NCI-H1694 treated with DMSO at 0.1 percent for 48 hours (cell line): ENCODE measurements at regions not wholly inside any gene's neighbourhood (a gene's known extent, or its start where the extent isn't known, plus 50 kb on each side); places are given as distances from the start of the nearest gene placed in this dataset.

Experiments
- DNase-seq: peaks from one replicate; lab custom pipeline; 2025; lab: John Stamatoyannopoulos, UW

DNA sequence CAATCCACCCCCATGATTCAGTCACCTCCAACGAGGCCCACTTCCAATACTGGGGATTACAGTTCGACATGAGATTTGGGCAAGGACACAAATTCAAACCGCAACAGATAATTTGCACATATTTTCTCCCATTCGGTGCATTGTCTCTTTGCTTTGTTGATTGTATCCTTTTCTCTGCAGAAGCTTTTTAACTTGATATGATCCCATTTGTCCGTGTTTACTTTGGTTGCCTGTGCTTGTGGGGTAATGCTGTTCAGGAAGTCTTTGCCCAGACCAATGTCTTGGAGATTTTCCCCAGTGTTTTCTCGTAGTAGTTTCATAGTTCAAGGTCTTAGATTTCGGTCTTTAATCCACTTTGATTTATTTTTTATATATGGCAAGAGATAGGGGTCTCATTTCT, 330.8 kb upstream of the SPRY2 start:
- DNase-seq: no peak

DNA sequence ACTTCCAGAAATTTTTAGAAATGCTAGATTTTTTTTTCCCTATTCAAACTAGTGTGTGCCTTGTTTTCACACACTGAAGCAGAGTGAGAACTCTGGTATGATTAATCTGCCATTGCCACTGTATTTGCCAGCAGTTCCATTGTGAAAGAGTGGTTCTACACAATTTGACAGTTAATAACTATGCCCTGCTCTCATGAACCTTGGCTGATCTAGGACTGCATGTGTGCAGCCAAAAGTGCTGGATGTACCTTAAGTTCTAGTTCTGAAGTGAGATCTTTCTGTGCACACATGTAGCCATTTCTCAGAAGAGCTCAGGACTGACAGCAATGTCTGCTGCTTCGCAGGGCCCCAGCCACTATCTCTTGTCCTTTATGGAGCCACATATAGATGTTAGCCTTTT, 328.2 kb upstream of the SPRY2 start:
- DNase-seq: no peak

DNA sequence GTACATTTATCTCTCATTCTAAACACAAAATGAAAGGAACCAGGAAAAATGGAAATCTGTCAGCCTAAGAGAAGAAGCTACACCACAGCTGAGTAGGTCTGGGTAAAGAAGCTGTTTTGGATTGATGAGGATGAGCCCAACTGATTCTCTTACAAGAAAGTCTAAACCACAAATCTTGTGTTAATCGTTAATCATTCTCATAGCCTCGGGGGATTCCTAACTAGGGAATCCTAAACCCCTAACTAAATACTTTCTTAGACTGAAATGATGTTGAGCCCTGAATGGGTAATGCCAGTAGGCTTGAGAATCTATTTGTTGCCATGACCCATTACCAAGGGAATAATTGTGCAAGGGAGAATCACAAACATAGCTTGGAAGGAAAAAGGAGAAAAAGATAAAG, 327.5 kb upstream of the SPRY2 start:
- no peak for DNase-seq

DNA sequence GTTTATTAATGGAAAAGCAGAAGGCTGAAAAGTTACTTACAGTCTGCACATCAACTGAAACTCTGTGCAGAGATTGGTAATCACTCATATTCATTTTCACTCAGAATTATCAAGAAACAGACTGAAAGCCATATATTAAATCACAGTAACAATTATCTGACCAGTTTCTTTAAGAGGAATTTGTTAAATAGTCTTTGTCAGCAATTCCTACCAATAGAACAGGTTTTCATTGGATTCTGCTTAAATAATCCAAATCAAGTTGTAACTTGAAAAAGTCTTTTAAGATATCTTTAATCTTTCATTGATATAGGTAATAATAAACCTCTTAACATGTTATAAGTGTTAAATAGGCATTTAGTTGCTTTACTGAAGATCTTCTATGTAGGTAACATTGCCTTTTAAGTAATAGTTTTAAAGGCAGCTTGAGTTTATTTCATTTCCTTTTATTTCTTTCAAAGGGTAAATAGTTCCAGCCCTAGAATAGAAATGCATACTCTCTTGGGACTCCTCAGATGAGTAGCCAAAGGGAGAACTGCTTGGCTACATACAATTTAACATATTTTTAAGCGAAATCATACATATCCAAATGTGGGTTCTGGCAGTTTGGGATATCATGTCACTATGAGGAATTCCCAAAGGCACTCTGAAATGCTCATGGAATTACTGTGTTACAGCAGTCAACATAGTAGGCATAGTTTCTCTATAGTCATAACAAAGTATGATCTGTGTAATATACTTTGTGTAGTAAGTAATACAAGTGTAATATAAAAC, 326.0 kb upstream of the SPRY2 start:
- no peak for DNase-seq

DNA sequence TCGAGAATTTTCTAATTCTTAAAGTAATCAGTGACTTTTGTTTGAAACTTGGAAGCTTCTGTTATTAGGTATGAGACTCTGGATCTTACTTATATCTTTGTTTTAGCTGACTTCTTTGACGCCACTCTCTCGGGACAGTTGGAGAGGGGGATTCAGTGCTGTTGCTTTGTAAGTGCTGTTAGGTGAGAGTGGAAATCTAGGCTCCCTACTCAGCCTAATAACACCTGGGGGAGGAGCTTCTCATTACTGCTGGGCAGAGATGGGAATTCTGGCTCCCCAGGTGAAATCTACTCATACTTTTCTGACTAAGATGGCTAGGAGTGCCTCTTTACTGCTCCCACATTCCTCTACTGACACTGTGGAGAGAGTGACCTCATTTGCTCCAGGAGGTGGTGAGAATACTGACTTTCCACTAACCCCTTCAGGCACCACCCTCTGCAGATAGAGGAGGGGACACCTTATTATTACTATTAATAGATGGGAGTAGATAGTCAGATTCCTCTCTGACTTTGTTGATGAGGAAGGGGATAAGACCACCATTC, 324.9 kb upstream of the SPRY2 start:
- DNase-seq: no peak

DNA sequence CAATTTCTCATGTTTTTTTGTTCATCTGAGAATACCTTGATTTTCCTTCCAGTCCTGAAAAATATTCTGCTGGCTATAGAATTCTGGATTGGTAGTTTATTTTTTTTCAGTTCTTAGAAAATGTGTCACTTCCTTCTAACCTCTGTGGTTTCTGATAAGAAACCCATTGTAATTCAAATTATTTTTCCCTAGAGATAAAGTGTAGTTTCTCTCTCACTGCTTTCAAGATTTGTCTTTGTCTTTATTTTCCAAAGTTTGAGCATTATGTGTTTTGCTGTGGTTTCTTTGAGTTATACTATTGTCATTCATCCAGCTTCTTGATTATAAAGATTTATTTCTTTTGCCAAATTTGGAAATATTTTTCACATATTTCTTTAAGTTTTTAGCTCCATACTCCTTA, 324.0 kb upstream of the SPRY2 start:
- DNase-seq: no peak

DNA sequence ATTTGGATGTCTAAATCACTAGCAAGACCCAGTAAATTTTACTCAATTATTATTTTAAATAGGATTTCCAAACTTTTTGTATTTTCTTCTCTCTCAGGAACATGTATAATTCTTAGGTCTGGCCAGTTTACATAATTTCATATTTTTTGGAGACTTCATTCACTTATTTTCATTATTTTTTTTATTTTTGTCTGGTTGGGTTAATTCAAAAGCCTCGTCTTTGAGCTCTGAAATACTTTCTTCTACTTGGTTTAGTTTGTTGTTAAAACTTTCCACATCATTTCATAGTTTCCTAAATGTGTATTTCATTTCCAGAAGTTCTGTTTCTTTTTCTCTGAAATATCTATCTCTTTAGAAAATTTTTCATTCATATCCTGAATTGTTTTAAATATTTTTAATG, 322.9 kb upstream of the SPRY2 start:
- no peak for DNase-seq

DNA sequence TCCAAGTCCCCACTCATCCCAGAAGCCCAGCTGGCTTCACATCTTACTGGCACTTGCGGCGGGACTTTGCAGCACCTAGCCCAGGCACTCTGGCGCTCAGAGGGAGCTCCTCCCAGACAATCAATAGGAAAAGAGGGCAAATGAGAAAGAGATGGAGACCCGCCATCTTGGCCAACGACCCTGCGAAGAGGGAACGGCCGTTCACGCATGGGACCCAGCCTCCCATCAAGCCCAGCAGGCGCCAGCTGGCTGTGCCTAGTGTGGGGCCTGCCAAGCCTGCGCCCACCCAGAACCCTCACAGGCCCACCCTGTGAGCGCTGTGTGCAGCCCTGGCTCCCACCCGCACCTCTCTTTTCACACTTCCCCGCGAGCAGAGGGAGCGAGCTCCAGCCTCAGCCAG, 317.8 kb upstream of the SPRY2 start:
- no peak for DNase-seq

DNA sequence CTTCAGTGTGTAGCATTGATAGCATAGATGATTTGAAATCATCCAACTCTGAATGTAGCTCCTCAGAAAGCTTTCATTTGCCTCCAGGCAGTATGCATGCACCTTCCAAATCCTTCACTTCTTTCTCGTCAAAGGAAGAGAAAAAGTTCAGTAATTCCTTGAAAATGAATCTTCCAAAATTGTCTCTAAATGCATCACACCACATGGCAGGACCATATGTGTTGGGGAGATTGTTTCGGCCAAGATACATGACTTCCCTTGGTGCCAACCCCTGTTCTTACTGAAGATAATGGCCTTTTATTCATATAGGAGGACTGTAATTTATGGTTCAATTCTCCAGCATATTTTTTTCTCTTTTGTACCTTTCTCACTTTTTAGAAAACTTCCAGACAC, 315.6 kb upstream of the SPRY2 start:
- no peak for DNase-seq

DNA sequence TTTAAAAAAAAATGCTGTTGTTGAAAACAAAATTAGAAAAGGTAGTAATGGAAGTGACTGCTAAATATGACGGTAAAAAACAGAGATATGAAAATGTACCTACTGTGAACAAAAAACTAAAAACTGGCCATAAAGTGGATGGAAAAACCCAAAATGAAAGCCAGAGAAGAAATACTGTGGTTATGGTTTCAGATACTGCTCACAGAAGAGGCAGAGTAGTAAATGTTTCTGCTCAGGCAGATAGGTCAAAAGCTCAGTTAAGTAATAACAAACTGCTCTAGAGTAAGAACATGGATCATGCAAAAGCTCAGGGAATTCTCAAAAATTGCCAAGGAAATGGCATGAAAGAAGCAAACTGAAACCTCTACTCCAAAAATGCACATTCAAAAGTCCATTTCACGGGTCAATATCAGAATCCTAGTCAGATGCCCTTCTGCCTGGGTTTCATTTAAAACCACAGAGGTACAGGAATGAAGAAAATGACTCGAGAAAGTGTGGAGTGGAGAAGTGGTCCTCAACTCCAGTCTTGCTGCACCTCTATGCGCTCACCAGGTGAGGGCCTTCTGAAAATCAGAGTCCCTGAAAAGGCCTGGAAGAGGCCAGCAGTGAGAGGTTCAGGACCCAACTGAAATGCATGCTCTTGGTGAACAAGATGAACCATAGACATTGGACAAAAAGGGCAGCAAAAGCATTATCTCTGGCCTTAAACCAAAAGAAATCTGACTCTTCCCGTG, 315.0 kb upstream of the SPRY2 start:
- no peak for DNase-seq

DNA sequence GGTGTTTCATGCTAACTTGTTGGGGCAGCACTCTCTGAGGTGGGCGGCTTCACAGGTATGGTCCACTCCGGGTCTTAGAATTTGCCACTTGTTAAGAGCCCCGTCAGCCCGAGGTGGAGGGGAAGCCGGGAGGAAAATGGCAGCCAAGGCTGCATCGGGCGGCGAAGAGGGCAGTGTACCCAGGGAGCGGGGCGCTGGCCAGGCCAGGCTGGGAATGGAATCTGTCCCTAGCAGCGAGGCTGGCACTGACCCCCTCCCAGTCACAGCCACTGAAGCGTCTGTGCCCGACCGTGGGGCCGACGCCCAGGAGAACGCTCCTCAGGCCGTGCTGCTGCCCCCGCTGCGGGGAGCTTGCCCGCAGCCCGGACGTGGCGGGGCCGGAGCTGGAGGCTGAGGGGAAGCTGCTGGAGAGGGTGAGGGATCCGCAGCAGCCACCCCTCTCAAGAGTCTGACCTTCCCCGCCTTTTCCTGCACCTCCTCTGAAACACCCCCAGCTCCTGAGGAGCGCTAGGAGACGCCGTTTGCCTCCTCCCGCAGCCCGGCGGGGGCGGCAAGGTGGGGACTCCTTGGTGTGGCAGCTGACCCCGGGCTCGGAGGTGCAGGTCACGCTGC, 313.8 kb upstream of the SPRY2 start:
- DNase-seq: no peak

DNA sequence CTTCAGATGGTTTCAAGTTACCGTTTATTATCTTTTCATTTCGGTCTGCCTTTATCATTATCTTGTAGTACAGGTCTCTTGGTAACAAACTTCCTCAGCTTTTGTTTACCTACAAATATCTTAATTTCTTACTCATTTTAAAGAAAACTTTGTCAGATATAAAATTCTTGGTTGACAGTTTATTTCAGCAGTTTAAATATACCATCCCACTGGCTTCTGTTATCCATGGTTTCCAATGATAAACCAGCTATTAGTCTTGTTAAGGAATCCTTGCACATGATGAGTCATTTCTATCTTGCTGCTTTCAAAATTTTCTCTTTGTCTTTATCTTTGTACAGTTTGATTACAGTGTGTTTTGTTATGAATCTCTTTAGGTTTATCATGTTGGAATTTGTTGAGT, 308.3 kb upstream of the SPRY2 start:
- no peak for DNase-seq

DNA sequence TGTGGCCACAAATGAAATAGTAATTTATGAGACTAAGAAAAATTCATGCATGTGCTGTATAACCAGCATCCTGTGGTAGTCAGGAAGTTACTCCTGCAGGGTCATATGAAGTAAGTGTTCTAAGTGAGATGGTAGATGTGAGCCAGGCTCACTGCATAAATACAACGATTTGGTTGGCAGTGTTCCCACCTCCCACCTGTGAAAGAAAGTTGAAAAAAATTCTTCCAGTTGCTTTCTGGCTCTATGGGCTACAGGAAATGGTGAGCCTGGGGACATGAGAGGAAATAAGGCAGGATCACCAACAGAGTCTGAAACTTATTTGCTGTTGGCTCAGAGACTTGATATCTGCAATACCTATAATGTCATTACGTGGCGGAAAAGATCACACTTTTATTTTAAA, 301.7 kb upstream of the SPRY2 start:
- no peak for DNase-seq

DNA sequence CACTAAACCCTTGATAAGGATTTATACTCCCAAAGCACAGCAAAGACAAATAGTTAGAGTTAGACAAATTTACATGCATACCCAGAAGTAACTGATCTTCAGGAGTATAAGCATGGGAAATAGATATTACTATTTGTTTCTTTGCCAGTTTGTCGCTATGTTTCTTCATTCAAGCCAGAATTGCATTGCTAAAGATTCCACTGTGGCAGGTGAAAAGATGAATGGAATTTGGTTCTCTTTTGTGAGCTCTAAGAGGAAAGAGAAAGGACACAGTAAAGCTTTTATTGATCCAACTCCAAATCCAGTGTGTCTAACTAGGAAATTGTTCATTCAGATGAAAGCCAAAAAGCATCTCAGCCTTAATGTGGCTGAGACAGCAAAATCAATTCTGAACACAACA, 292.3 kb upstream of the SPRY2 start:
- no peak for DNase-seq

DNA sequence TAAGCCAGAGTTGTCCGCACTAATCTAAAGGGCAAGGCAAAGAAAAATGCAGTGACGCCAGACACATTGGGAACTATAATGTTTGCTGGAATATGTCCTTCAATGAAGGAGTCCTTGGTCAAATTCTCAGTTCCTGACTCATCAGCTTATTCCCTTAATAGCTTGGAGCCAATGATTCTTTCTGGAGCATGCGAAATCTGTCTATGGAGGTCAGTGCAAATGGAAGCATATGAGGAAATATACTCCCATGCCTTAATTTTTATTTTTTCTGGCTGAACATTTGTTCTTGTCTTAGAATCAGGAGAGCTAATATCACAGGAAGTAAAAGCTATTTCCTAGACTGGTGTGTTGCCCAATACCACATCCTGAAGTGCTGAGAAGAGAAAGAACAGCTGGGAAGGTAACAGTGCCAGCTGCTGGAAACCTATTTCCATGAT, 289.8 kb upstream of the SPRY2 start:
- DNase-seq: no peak

DNA sequence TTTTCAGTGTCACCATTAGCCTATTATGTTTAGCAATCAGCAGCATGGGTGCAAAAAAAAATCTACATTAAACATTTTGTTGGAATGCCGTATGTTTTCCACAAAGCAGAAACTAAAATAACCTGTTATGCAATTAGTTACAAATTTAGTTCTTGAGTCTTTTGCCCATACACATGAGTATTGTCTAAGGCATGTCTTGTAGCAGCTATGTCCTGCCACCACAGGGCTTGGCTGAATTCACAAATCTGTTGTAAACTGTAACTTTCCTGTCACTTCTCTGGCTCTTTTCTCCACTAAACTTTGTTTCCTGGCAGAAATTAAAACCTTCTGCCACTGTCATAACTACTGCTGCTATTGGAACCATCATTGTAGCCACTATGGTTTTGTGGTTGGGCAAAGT, 277.9 kb upstream of the SPRY2 start:
- DNase-seq: no peak

DNA sequence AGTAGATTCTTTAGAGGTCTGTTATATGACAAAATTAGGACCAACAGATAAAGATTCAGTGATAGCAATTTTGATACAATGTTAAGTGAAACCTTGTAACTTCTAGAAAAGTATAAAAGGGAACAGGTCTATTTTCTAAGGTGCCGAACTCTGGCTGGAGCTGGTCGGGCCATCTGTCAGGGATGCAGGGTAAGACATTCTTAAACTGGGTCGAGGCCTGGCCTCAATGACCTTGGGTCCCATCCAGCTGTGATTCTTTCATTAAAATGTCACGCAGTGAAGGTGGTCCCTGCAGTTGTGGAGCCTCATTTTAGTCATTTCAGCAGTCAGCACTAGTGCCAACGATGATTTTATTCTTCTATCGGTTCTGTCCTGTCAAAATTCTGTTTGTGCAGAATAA, 271.9 kb upstream of the SPRY2 start:
- no peak for DNase-seq

DNA sequence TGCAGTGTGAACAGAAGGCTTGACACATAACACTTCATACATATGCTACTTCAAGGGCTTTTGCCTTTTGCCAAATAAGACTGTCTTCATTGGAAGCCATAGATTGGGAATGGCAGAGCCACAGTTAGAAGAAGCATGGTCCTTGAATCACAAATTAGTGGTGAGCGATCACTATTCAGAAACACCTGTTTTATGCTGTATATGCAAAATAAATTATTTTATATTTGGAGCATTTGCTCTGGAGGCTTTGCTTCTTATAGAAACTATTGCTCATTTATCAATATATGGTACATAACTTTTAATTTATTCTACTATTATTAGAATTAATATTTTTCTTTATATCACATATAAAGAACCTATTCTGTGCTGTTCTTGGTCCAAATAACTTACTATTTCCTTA, 270.4 kb upstream of the SPRY2 start:
- no peak for DNase-seq

DNA sequence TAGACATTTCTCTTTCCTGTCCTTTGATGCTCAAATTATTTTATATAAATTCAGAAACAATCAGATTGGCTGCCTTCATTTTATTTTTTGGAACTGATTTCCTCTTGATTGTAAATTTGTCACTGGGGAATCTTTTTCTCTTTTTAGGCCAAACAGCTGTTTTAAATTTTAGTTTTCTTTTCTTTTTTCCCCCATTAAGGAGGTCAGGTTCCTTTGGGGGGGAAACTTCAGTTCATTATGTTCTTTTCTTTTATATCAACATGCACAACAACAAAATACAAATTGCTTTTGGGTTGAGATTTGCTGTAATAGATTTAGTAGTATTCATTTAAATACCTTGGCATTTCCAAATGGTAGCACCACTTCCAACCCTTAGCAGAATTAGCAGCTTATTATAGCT, 264.8 kb upstream of the SPRY2 start:
- no peak for DNase-seq

DNA sequence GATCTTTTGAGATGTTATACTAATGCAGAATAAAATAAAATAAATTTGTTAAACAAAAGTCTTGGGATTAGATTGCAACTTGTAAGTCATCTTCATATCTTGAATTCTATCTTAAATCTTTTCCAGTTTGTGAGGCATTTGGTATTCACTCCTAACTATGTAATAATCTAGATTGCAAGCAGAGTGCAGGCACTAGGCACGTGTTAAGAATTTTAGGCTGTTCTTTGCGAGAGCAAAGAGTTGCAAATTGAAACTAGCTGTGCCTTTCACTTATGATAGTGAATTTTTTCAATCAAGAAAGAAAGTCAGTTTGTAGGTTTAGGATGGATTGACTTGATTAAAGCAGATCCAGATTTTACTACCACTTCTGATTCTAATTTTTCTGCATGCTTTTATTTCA, 264.1 kb upstream of the SPRY2 start:
- DNase-seq: no peak

DNA sequence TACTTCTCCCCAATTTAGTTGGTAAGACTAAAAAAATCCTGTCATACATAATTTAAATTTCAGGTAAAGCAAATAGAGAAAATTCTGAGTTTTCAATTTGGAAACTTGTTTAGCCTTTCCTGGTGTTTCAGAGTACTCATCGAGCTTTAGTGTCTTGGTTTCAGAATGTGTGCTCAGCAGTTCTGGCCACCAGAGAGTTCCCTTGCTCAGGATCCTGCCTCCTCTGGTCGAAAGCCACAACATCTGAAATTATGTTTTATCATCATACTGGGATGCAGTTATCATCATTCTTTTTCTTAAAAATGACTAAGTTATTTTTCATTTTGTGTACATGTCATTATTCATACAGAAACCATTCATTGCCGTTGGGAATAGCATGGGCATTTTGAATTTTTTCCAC, 263.2 kb upstream of the SPRY2 start:
- no peak for DNase-seq

DNA sequence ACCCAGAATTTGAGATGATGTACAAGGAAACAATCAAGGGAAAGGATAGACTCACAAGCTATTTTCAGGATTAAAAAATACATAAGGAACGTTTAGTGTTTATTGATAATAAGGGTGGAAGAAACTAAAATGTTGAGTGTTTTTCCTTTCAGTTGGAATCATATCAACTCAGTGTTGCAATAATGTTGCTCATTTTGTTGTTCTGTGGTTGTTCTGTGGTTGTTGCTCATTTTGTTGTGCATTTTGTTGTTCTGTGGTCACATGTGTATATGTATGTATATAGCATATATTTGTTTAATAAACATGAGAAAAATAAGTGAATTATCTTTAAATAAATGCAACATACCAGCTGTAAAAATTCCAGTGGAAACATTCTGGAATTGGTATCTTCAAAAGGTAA, 262.4 kb upstream of the SPRY2 start:
- no peak for DNase-seq

DNA sequence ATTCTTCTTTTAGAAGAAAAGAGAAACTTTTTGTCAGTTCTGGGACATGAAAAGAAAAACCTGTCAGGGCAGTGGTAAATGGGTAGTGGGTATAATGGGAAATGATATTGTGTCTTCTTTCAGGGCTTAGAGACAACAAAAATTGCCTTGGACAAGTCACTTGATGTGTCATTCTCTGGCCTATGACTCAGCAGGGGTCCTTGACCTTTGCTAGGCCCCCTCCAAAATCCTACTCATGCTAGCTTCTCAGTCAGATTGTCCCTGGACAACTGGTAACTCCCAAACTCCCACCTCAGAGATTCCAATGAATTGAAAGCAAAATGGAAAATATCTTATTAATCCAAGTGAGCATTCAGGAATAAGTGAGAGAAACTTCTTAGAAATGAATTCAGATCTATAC, 258.8 kb upstream of the SPRY2 start:
- DNase-seq: no peak
